HG02571 (cell line): ENCODE measurements at regions not wholly inside any gene's neighbourhood (a gene's known extent, or its start where the extent isn't known, plus 50 kb on each side); places are given as distances from the start of the nearest gene placed in this dataset.
"Not testable (repeated sequence)": the region's sequence is repeated elsewhere in the genome, so short reads cannot be mapped to it uniquely, and the experiment has no call there.

Source experiments
- ATAC-seq: cut with Tn5 transposase; IDR thresholded peaks from one replicate; pipeline ENCODE4 v1.9.1; 2021; ENCODE audit warnings: mild to moderate bottlenecking, moderate library complexity; ENCODE audit not compliant: unreplicated experiment

DNA sequence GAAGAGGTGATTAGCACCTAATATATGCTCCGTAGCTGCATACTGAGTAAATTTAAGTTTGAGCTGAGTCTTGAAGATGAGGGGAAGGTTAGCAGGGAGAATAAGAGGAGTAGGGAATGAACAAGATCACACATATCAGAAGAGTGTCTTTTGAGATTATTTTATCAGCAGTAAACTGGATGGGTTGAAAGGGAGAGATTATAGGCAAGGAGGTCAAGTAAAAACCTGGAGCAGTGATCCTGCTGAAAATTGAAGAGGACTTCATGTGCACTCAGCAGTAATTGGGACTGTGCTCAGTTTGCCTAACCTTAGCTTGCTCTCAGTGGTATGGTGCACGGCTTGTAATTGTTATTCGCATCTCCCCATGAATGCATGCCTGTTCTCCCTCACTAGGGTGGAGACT is 79.5 kb upstream of the PICALM start:
- no peak for ATAC-seq

DNA sequence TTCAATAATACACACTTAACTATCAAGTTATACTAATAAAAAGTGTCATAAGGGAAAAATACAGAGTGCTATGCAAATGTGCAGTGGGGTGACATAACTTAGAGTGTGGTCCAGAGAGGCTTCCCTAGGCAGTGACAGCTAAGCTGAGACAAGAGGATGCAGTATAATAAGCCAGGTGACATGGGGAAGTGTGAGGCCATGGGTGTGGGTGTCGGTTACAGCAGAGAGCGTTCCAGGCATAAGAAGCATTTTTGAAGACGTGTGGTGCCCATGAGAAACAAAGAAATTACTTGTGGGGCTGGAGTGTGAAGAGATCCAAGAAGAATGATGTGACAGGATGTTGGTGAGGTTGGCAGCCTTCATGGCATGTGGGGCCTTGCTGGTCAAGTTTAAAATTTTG is 78.1 kb upstream of the PICALM start:
- ATAC-seq, result no peak

DNA sequence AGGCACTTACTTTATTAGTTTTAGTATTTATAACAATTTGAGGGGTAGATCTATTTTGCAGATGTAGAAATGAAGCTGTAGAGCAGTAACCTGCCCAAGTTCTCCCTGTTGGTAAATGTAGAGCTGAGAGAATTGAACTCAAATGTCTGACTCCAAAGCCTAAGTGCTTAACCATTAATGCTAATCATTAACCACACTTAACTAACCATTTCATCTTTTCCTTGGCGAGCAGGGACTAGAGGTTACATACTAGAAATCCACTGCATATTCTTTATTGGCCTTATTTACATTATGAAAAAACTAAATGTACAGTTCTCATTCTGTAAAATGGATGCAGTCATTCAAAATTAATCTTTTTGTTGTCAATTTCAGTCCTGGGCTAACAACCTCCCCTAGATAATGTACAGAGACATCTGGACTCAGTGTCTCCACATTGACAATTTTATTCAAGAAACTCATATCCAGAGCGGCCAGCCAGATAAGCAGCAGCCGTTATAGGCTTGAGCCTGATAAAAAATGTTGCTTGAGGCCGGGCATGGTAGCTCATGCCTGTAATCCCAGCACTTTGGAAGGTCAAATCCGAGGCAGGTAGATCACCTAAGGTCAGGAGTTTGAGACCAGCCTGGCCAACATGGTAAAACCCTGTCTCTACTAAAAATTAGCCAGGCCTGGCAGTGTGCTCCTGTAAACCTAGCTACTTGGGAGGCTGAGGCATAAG is 76.7 kb upstream of the PICALM start:
- ATAC-seq, result no peak

DNA sequence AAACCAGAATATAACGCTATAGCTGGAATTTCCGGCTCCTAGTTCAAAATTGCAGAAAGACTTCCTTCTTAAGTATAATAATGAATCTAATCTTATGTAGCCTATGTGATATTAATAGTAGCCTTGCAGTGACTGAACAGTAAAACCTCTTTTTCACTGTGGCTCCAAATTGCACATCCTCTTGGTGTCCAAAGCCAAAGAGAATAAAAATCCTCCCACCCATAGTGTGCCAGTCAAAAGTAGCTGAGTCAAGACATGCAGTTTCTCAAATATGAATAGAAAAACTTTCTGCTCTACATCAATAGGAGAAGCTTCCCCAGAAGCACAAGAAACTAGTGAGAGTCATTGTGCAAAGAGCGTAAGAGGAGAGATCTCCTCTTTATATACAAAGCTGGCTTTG is 76.0 kb upstream of the PICALM start:
- ATAC-seq, result no peak

DNA sequence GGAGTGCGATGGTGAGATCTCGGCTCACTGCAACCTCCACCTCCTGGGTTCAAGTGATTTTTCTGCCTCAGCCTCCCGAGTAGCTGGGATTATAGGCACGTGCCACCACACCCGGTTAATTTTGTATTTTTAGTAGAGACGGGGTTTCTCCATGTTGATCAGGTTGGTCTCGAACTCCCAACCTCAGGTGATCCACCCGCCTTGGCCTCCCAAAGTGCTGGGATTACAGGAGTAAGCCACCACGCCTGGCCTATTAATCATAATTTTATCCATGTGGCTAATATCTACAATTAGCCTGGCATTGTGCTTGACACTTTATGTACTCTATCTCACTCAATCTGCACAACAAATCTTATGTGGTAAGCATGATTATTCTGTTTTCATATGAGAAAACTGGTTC is 75.2 kb upstream of the PICALM start:
- not testable (repeated sequence) for ATAC-seq

DNA sequence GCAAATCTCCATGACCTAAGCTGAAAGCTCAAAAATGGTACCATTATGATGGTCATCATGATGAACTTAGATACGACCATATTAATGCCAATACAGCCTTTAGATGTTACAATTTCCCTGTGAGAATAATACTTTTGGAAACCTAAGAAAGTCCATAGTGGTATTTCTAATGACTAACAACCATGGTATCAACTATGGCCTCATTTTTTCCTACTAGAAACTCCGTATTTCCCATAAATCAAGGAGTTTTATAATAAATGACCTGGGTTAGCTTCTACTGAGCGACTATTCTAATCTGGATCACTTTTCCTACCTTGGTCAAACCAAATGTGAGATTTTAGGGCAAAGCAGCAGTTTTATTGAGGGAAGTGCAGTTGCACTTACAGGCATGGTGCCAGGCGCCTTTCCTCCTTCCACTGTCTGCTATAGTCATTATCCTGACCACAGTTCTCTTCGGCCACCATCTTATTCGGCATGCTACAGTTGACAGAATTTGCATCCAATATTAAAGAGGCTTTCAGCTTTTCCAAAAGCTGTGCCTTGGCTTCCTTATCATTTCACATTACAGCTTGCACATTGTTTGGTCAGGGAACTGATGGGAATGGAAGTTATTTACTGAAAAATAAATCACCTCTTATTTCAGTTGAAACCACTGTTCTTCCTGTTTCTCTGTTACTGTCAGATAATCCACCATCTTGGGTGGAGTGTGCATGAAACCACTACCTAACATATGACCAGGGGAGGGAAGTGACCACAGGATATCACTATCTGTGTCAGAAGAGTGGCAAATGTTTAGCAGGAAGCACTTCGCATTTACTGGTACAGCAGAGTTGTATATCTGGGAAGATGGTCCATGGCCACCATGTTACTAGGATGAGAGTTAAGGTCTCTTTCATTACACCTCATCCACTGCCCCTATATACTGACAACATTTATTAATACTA is 74.5 kb upstream of the PICALM start:
- ATAC-seq, result no peak

DNA sequence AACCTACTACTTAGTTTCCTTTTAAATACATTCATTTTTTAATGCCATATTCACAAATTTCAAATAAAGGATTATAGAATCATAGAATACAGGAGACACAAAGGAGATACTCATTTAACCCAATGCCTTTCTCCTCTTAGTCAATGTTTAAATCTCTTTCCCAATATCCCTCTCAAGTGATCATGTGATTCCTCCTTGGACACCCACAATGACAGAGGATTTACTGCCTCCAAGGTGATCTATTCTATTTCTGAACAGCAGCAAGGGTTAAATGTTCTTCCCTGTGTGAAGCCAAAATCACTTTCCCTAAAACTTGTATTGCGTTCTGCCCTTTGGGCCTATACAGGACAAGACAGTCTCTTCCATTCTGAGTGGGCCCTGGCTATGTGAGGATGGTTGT is 73.3 kb upstream of the PICALM start:
- ATAC-seq, result no peak

DNA sequence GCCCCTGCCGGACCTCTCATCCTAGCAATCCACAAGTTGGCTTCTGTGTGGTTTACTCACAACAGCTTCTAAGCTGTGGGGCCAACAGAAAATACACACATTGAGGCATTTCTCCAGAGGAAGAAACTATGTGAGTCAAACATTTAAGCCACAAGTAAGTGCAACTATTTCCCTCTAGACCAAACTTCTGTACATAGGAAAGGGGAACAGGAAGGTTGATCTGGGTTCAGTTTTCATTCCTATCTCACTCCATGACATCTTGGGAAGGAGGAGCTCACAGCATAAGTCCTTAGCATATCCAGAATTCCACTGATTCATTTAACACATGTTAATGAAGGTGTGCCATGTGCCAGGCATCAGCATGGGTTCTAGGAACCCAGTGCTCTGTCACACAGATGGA is 72.8 kb upstream of the PICALM start:
- ATAC-seq, result no peak

DNA sequence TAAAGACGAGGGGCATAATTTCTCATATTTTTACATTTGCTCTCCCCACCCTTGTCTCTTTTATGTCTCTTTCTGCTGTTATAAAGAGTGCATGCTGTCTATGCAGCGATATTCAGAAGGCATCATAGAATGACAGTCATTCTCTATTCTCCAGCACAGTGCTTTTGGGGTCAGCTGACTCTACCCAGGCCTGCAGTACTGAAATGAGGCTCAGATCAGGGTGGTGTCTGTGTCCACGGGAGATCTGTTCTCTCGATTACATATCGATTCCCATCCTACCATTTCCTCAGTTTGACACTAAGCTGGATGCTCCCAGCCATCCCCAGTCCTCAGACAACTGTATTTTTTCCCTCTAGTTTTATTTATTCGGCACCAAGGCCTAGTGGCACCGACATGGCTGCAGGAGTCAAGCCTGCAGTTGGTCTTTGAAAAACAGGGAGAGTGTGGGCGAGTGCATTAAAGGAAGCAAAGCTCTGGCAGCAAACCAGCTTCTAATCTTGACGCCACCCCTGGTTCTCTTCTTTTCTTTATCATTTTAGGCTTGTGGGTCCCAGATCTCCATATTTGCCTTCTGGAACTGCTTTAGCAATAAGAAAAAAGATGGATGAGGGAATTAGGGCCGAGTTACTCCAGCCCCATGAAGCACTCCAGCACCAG is 71.6 kb upstream of the PICALM start:
- no peak for ATAC-seq

DNA sequence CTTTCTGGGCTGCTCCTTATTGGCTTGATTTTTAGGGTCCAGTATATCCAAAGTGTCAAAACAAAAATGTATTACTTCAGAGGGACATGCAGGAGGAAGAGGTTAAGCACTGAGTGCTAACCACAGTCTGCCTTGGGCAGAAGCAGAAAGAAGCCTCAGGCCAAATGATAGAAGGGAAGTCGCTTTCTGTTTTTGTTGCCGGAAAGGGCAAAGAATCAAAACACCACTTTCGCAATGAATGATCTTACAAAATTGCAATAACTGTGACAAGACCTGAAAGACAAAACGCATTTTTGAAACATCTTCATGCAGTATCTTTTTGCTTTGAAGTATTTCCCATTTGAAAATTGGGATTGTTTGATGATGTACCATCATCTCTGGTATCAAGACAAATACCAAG is 70.1 kb upstream of the PICALM start:
- peak; percentile 74 for ATAC-seq

DNA sequence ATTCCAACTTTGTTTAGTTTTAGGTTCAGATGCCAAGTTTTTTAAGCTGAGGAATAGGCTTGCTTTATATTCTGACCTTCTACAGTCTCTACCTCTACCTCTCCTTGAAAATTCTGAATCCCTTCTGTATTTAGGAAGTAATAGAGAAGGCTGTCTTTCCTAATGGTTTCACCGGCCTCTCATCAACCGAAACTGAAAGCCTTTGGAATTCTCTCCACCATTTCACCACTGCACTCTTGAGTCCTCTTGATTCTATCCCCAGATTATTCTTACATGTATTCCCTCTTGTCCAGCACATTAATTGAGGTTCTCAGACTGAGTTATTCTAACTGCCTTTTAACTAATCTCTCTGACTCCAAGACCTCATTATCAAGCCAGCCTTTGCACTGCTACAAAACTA is 67.7 kb upstream of the PICALM start:
- no peak for ATAC-seq

DNA sequence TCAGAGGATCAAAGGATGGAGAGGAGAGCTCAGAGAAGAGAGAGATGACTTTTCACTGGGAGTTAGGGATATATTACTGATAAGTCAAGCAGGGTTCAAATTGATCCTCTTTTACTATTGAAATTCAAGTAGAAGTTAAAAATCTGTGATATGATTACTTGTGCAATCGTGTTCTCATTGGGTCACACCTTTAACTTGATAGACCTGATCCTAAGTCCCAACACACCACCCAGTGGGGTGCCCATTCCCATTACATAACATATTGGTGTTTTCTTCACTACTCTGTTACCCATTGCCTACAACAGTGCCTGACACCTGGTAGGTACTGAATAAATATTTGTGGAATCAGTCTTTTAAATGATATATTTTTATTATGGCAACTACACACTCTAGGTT is 66.4 kb upstream of the PICALM start:
- ATAC-seq, result no peak

DNA sequence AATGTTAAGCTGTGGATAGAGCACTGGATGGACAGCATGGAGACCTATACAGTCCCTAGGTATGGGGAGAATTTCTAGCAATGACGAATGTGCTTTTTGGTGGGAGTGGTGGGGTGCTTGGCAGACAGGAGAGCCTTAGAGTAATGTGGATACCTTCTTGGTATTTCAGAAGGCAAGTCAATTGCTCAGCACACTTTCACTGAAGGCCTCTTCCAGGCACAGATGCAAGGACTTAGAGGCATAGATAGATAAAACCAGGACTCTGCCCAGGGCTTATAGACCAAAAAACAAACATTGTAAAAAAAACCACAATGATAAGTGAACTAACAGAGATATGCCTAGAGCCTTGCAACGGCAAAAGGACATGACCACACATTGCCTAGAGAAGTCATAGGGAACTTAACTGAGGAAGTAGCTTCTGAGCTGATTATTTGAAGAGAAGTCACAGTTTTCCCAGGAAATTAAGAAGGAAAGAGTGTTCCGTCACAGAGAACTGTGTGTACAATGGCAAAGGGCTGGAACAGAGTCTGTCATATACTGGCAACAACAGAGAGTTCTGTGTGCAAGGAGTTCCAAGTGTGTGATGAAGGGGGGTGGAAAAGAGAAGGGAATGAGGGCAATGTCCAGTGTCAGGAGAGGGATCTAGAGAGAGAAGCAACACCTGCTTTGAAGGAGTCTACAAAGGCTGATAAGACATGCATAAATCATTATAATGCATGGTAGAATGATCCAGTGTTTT is 65.9 kb upstream of the PICALM start:
- ATAC-seq, result no peak

DNA sequence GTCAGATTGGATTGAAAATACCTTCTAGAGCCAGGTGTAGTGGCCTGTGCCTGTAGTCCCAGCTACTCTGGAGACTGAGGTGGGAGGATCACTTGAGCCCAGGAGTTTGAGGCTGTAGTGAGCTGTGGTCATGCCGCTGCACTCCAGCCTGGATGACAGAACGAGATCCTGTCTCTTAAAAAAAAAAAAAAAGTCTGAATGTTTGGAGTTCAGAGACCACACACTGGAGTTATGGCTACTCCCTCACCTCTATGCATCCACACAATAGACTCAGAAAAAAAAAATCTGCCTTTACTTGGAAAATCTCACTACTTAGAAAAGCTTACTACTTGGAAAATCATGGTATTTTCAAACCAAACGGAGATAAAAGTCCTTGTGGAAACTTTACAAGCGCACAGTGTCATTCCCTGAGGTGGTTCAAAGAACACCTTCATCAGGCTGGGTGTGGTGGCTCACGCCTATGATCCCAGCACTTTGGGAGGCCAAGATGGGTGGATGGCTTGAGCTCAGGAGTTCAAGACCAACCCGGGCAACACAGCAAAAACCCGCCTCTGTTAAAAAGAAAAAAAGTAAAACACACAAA is 63.9 kb upstream of the PICALM start:
- ATAC-seq, result no peak

DNA sequence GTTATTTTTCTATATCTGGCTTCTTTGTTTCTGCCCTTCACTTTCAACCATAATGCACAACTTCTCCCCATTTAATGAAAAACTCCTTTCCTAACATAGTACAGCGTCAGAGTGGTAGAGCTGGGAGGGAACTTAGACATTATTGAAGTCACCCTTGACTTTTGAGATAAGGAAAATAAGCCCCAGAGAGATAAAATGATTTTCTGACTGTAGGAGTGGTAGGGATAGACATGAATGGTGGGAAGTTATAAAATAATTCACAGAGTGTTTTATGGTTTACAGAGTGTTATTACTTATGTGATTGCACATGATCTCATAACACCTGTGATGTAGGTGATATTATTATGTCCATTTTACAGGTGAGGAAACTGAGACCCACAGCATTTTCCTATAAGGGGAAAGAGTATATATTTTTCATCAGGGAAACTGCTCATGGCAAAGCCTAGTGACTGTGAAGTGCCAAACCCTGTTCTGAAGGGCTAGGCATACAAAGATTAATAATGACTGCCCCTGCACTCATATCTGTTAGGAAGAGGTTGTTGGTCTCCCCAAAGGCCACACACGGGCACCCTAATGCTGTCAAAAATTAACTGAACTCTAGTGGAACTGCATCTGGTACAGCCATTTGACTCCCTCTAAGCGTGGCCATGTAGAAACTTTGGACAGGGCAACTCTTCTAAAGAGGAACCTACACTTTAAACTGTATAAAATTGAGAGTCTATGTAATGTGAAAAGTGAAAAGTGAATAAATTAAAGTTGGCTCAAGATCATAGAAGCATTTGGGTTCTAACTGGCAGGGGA is 61.1 kb upstream of the PICALM start:
- ATAC-seq, result no peak

DNA sequence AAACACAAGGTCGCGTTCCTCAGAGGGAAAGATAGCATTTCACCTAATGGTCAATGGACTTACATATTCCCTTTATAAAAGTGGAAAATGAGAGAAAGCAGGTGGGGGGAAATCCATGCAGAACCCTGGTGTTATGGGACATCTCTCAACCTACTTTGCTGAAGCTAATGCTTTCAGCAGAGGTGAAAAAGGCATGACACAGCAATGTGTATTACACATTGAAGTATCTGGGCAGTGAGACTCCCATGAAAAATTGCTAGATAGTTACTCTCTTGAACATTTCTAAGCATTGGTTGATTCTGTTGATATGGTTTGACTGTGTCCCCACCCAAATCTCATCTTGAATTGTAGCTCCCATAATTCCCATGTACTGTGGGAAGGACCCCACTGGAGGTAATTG is 60.0 kb upstream of the PICALM start:
- ATAC-seq, result no peak

DNA sequence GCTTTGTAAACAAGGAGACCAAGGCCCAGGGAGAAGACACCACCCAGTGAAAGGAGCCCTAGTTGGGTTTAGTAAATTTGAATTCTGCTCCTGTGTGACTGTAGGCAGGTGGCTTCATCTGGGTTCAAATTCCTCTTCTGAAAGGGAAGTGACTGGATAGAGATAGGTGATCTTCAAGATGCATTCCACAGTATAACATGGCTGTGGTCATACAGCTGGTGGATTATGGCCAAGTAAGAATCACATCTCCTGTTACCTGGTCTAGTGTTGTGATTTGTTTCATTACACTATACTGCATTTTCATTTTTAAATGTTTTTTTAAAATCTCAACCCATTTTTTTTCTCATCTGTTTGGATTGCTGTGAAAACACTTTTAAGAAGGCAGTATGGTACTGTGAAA is 58.0 kb upstream of the PICALM start:
- ATAC-seq, result no peak

DNA sequence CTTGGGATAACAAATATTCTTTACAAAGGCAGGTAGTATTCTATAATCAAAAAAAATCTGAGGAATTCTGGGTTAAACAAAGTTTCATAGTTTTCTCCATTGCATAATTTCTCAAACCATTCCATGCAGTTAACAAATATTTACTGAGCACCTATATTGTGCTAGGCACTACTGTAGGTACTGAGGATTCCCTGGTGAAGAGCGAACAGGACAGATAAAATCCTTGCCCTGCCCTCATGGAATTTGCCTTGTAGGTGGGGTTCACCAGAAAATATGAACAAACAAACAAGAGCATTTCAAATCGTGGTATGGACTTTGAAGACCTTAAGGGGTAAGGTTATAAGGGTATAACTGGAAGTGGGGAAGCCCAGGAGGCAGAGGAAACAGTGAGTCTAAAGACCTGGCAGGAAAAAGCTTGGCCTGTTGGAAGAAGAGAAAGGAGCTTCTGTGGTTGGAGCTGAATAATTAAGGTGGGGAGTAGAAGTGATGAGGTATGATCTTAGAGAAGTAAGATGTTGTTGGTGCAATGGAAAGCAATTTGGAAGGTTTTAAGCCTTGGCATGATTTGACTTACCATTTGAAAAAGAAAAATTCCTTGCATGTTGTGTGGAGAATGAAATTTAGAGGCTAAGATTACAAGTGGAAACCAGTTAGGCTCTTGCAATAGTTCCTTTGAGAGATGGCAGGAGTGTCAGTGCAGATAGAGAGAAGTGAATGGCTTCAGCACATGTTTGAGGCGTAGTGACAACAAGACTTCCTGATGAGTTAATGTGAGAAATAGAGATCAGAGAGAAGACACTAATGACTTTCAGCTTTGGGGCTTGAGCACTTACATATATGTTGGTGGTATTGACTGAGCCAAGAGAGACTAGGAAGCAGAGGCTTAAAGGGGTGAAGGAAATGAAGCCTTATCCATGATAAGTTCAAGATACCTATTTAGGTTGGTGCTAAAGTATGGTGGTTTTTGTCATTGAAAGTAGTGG is 55.7 kb upstream of the PICALM start:
- no peak for ATAC-seq

DNA sequence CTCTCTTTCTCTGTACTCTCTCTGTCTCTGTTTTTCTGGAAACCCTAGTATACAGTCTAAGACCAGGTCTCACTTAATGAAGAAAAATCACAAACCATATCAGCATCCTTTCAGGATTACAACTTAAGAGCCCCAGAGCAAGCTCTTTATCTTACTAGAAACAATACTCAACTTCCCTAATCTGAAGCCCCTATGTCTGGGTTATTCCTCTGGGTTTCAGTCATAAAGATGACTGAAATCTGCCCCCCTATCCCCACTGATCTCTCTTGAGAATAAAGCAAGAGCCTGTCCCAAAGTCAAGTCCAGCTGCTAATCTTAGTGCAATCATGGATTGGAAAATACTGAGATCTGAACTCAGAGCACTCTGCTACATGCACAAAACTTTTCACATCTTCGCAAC is 53.9 kb upstream of the PICALM start:
- no peak for ATAC-seq
